Coronary artery (tissue), 2 donors: ENCODE measurements at regions not wholly inside any gene's neighbourhood (a gene's known extent, or its start where the extent isn't known, plus 50 kb on each side); places are given as distances from the start of the nearest gene placed in this dataset.
A peak's percentile ranks its signal among the peaks of the same experiment; 100 is the strongest.

Experiments
- DNase-seq: peaks from one replicate; pipeline ENCODE4 v3.0.0-alpha.2; 2017; ENCODE audit warnings: low spot score
- H3K27ac ChIP-seq, 2 donors: fragments of 200-600 bp; sonication (generic); one replicate each; pipeline ENCODE4 v1.5.1; 2016 to 2019
- H3K4me3 ChIP-seq: fragments of 200-600 bp; sonication (generic); 2 replicates; pipeline ENCODE4 v1.5.1; 2016; ENCODE audit warnings: mild to moderate bottlenecking, moderate library complexity
- CTCF ChIP-seq: fragments of 200-600 bp; sonication (generic); IDR thresholded peaks from one replicate; pipeline ENCODE4 v1.5.1; 2019; ENCODE audit warnings: antibody characterized with exemption

GRCh38 chr2:222790932-222791331 is 69.9 kb upstream of the ACSL3 start:
- DNase-seq = no peak
- H3K4me3 ChIP-seq = no peak overlapping the region
- TF ChIP-seq CTCF = no peak
- peak overlapping the region in 1 of 2 donors; percentile 81 for H3K27ac ChIP-seq

GRCh38 chr2:222792001-222792611 is 68.7 kb upstream of the ACSL3 start:
- Histone ChIP-seq H3K27ac (peak overlapping the region; percentile 53 to 81), H3K4me3 (peak overlapping the region; percentile 34)
- TF ChIP-seq CTCF = no peak
- DNase-seq = peak; percentile 79

- Histone ChIP-seq H3K4me3 (no peak overlapping the region), H3K27ac (no peak overlapping the region)
- no peak for TF ChIP-seq CTCF
- DNase-seq = no peak
Observed at GRCh38 chr2:222794585-222795449, 66.0 kb upstream of the ACSL3 start.

DNA sequence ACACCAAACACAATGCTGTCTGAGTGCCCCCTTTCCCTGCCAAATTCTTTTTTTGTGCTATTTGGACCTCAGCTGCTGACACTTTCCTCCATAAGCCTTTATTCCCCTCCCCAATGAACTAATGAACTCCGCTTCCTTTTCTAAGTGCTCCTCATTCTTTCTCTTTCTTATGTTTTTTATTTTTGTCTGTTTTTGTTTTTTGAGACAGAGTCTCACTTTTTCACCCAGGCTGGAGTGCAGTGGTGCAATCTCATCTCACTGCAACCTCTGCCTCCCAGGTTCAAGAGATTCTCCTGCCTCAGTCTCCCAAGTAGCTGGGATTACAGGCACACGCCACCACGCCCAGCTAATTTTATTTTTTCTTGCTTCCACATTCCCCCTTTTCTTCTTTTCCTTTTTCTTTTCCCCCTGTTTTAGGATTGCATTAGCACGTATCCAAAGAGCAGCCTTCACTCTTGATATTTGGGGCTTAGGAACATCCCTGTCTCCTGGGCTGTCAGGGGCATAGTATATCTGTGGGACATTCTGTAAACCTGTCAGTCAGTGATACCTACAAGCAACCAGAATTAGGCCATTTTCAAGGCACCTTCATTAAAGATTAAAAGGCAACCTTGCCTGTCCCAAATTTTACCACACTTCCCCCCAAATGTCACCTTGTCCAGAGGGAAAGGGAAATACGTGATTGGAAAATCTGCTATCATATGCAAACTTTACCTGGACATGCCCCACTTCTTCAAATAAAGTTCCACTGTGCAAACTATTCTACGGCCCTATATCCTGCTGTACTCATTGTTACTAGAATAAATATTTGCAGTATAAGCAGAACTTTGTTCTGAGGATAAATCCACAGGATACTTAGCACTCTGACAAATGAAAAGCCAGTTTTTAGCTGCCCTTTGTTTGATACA is 65.1 kb upstream of the ACSL3 start:
- no peak overlapping the region for H3K4me3 ChIP-seq
- H3K27ac ChIP-seq = peak overlapping the region in 1 of 2 donors; percentile 62
- no peak for TF ChIP-seq CTCF
- no peak for DNase-seq

DNA sequence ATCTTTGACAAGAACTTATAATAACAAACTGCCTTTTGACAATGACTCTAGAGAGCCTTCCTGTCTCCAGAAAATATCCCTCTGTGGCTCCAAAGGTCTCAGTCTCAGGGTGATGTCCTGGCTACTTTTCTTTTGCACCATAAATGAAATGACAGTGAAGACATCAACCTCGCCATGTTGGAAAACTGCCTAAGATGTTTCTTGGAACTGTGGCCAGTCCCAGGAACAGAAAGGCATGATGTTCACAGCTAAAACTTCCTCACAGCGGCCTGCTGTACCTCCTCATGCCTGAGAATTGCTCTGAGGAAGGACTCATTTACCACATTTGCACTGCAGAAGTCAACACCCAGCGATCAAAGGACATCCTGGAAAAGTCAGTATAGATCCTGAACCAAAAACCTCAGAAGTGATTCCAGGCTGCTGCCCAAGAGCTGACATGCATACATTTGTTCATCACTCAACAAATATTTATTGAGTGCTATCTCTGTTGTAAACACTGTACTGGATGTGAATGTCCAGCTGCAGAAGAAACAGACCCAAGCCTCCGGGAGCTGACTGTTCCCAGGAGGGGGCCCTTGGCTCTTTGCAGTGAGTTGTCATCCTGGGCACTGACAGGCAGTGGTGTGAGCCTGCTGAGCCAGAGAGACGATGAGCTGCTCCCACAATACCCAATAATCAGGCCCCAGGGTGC is 64.3 kb upstream of the ACSL3 start:
- H3K27ac ChIP-seq = peak overlapping the region in 1 of 2 donors; percentile 62
- no peak for DNase-seq
- TF ChIP-seq CTCF = no peak
- H3K4me3 ChIP-seq = no peak overlapping the region

- Histone ChIP-seq H3K27ac (no peak overlapping the region), H3K4me3 (no peak overlapping the region)
- TF ChIP-seq CTCF = no peak
- no peak for DNase-seq
Observed at GRCh38 chr2:222797261-222797660, 63.6 kb upstream of the ACSL3 start.
